Body of pancreas (tissue), 4 donors: ENCODE measurements at regions not wholly inside any gene's neighbourhood (a gene's known extent, or its start where the extent isn't known, plus 50 kb on each side); places are given as distances from the start of the nearest gene placed in this dataset.

Experiments used
- ATAC-seq: fragments of 150-250 bp; one replicate; pipeline ENCODE4 v1.9.1; 2016
- DNase-seq, 4 donors: peaks; one replicate each; pipeline ENCODE4 v3.0.0-alpha.2; 2019
- H3K27ac ChIP-seq, 4 donors: fragments of 200-600 bp; sonication (generic); 1 replicate in 3 of 4; 2 replicates in 1 of 4; pipeline versions ENCODE4 v1.5.1 to v1.6.1; 2016 to 2019; ENCODE audit warnings: mild to moderate bottlenecking in 1 of 4, mixed read lengths in 1 of 4, moderate library complexity in 1 of 4
- H3K27me3 ChIP-seq, 2 donors: fragments of 200-600 bp; sonication (generic); one replicate each; pipeline ENCODE4 v1.6.0; 2016; ENCODE audit warnings: mild to moderate bottlenecking in 1 of 2
- H3K36me3 ChIP-seq, 2 donors: fragments of 200-600 bp; sonication (generic); replicated peaks in 1 of 2; 2 replicates each; pipeline ENCODE4 v1.5.1; 2016; ENCODE audit warnings: low read depth in 2 of 2; ENCODE audit not compliant: insufficient read depth in 1 of 2
- H3K4me1 ChIP-seq: fragments of 200-600 bp; sonication (generic); one replicate; pipeline ENCODE4 v1.6.0; 2016
- H3K4me3 ChIP-seq, 2 donors: fragments of 200-600 bp; sonication (generic); 1 replicate in 1 of 2; 2 replicates in 1 of 2; pipeline ENCODE4 v1.5.1; 2016 to 2019
- H3K9me3 ChIP-seq, 3 donors: fragments of 200-600 bp; sonication (generic); 1 replicate in 2 of 3; 2 replicates in 1 of 3; pipeline ENCODE4 v1.5.1; 2016
- POLR2A ChIP-seq, 3 donors: fragments of 450-650 bp; IDR thresholded peaks; one replicate each; pipeline ENCODE4 v1.6.1; 2016; ENCODE audit warnings: antibody characterized with exemption in 3 of 3, mild to moderate bottlenecking in 2 of 3
- WGBS, 2 donors: methylation state at CpG; one replicate each; pipeline ENCODE4 v1.1.5; 2017; 5-methylcytosine and 5-hydroxymethylcytosine counted together
- intact Hi-C: fragments of 100-400 bp; cut with DNase I; formaldehyde crosslinking; loops from one replicate; pipeline ENCODE4 v1.15.1; 2023
- TF ChIP-seq, protein P1 (sequence below), 7 experiments: fragments of 450-650 bp in 4 of 7; fragments of 200-600 bp in 3 of 7; sonication (generic) in 3 of 7; IDR thresholded peaks; one replicate each; pipeline ENCODE4 v1.5.1; 2016 to 2019; ENCODE audit warnings: antibody characterized with exemption in 7 of 7

DNA sequence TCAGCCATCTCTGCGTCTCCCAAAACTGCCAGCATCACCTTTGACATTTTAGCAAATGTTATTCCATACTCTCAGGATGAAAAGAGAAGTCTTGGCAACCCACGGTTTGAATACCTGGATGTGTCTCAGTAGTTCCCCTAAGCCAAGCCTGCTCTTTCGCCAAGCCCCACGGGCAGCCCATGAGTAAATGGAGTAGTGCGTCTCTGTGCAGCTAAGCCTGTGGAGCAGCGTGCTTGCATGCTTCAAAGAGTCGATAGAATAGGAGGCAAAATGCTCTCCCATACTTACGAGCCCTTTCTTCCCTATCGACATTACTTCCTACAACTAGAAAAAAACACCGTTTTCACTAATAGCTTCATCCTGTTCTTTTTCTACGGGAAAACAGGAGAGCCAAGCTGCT, 634.5 kb upstream of the TMEM132C start:
- ATAC-seq (no peak), DNase-seq (no peak)
- no peaks in the 10 kb centered on the region for H3K27me3 ChIP-seq
- H3K27ac ChIP-seq: no peak overlapping the region
- H3K4me1 ChIP-seq: no peaks in the 10 kb centered on the region
- H3K4me3 ChIP-seq: no peak overlapping the region
- TF ChIP-seq POLR2A (IDR thresholded peaks at IDR 0.05): no peak
- TF ChIP-seq, protein P1, sequence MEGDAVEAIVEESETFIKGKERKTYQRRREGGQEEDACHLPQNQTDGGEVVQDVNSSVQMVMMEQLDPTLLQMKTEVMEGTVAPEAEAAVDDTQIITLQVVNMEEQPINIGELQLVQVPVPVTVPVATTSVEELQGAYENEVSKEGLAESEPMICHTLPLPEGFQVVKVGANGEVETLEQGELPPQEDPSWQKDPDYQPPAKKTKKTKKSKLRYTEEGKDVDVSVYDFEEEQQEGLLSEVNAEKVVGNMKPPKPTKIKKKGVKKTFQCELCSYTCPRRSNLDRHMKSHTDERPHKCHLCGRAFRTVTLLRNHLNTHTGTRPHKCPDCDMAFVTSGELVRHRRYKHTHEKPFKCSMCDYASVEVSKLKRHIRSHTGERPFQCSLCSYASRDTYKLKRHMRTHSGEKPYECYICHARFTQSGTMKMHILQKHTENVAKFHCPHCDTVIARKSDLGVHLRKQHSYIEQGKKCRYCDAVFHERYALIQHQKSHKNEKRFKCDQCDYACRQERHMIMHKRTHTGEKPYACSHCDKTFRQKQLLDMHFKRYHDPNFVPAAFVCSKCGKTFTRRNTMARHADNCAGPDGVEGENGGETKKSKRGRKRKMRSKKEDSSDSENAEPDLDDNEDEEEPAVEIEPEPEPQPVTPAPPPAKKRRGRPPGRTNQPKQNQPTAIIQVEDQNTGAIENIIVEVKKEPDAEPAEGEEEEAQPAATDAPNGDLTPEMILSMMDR (IDR thresholded peaks at IDR 0.05): no peak
- H3K9me3 ChIP-seq: no peaks in the 10 kb centered on the region
- WGBS, 2 donors: 66 to 77% methylated on average over 11 of the region's 11 CpGs
- no peaks in the 10 kb centered on the region for H3K36me3 ChIP-seq
- intact Hi-C loops: no loop called here

DNA sequence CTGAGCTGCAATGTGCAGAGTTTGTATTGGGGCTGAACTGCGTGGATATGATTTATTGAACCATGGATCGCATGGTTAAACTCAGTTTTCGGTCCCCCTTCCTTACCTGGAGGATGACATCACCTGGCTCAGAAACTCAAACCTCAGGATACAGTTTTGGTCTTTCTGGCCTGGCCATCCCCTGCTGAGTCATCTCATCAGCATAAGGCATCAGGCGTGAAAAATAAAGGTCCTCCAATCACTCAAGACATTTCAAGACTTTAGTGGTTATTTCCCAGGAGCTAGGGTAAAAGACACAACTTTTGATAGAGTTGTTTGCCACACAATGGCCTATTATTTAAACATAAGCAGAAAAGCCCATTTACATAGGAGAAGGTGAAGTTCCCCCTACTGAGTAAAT, 631.1 kb upstream of the TMEM132C start:
- TF ChIP-seq POLR2A (IDR thresholded peaks at IDR 0.05): no peak
- TF ChIP-seq, protein P1 (IDR thresholded peaks at IDR 0.05): no peak

DNA sequence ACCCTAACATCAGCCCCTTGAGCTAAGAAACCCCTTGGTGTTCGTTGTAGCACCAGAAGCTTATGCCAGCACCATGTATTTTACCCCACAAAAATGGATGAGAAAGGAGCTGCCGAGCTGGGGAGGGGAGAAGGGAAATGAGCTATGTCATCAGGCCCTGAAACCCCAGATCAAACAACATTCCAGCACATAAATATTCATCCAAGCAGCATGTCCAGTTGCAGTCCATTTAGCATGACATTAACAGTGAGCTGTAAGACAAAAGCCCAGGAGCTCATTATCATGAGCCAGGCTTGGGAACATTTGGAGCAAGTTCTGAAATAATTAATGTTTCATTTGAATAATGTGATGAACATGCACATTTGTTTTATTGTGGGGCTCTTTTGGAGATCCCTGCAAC, 630.1 kb upstream of the TMEM132C start:
- DNase-seq: no peak
- no peak overlapping the region for H3K4me3 ChIP-seq
- ATAC-seq: no peak
- no peaks in the 10 kb centered on the region for H3K27me3 ChIP-seq
- no peak overlapping the region for H3K27ac ChIP-seq
- no peaks in the 10 kb centered on the region for H3K9me3 ChIP-seq
- WGBS, 2 donors: 31 to 39% methylated on average over 2 of the region's 2 CpGs
- TF ChIP-seq, protein P1 (IDR thresholded peaks at IDR 0.05): no peak
- TF ChIP-seq POLR2A (IDR thresholded peaks at IDR 0.05): no peak
- no peaks in the 10 kb centered on the region for H3K36me3 ChIP-seq
- intact Hi-C loops: no loop called here
- no peaks in the 10 kb centered on the region for H3K4me1 ChIP-seq

More for the DNA sequence above, 631.1 kb upstream of the TMEM132C start:
- ATAC-seq (no peak), DNase-seq (no peak)
- intact Hi-C loops: no loop called here
- no peaks in the 10 kb centered on the region for H3K9me3 ChIP-seq
- H3K36me3 ChIP-seq: no peaks in the 10 kb centered on the region
- H3K27ac ChIP-seq: no peak overlapping the region
- WGBS, 2 donors: 81 to 86% methylated on average over 4 of the region's 4 CpGs
- H3K4me1 ChIP-seq: no peaks in the 10 kb centered on the region
- no peak overlapping the region for H3K4me3 ChIP-seq
- no peaks in the 10 kb centered on the region for H3K27me3 ChIP-seq

DNA sequence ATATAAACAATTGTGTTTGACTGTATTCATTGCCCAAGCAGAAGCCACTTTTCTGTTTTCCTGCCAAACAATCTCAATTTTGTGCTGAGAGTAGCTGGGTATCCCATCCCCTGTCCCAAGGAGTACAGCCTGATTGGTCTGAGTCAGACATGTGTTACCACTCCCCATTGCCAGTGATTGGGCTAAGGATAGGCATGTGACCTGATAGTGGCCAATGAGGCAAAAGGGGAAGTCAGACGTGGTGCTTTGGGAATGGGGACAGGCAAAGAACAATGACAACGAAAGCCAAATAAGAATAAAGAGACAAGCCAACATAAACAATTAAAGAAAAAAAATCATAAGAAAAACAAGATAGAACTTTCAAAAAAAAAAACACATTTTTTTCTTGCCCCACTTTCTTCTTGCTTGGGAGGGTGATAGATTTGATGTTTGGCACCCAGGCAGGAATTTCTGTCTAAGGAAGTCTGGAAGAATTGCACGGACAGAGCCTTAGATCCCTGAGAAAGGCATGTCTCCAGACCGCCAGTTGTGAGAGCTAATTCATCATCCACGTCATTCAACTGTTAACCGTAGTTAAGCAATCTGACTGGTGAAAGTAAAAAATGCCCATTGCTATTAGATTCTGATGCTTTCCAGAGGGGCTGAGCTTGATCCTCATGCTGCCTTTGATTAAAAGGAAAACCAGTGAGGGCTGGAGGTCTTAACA, 626.6 kb upstream of the TMEM132C start:
- no peaks in the 10 kb centered on the region for H3K27me3 ChIP-seq
- H3K9me3 ChIP-seq: no peaks in the 10 kb centered on the region
- no peak overlapping the region for H3K4me3 ChIP-seq
- ATAC-seq (no peak), DNase-seq (no peak)
- no peak overlapping the region for H3K27ac ChIP-seq
- TF ChIP-seq, protein P1 (IDR thresholded peaks at IDR 0.05): no peak
- no peak for TF ChIP-seq POLR2A (IDR thresholded peaks at IDR 0.05)
- no peaks in the 10 kb centered on the region for H3K4me1 ChIP-seq
- intact Hi-C loops: no loop called here
- H3K36me3 ChIP-seq: no peaks in the 10 kb centered on the region
- 23 to 27% methylated on average over 6 of the region's 6 CpGs for WGBS, 2 donors

DNA sequence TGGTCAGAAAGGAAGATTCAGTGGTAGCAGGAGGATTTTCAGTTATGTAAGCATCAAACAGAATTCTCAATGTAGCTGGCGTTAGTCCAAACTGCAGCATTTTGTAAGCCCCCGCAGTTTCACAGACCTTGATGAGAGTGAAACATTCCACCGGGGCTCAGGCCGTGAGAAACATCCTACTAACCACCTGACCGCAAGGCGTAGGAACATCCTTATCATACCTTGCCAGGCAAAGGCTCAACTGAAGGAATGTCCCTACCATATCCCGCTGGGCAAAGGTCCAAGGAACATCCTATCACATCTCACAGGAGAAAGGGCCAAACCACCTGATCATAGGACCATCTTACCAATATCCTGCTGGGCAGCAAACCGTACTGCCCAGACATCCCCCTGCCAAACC, 624.8 kb upstream of the TMEM132C start:
- no peaks in the 10 kb centered on the region for H3K36me3 ChIP-seq
- no peak for DNase-seq
- H3K27me3 ChIP-seq: no peaks in the 10 kb centered on the region
- intact Hi-C loops: no loop called here
- H3K4me3 ChIP-seq: no peak overlapping the region
- H3K4me1 ChIP-seq: no peaks in the 10 kb centered on the region
- H3K27ac ChIP-seq: no peak overlapping the region
- H3K9me3 ChIP-seq: no peaks in the 10 kb centered on the region
- 71 to 74% methylated on average over 8 of the region's 8 CpGs for WGBS, 2 donors
- ATAC-seq: no peak
- TF ChIP-seq, protein P1 (IDR thresholded peaks at IDR 0.05): no peak
- TF ChIP-seq POLR2A (IDR thresholded peaks at IDR 0.05): no peak
